ENCODE measurements at regions not wholly inside any gene's neighbourhood (a gene's known extent, or its start where the extent isn't known, plus 50 kb on each side); places are given as distances from the start of the nearest gene placed in this dataset.

GRCh38 chr1:208397286-208397685 lies 153.1 kb upstream of the PLXNA2 start:
- TF ChIP-seq CTCF (conservative IDR thresholded peaks at IDR 0.05; ENCODE audit: low read length), result no peak
- TF ChIP-seq EZH2phosphoT487 (IDR thresholded peaks at IDR 0.05; ENCODE audit: borderline replicate concordance), result no peak

Data from Loucy (cell line).